ENCODE measurements at regions not wholly inside any gene's neighbourhood (a gene's known extent, or its start where the extent isn't known, plus 50 kb on each side); places are given as distances from the start of the nearest gene placed in this dataset.

GRCh38 chr6:144696610-144697368, 411.7 kb downstream of the UTRN start:
- no peak for DNase-seq
- Histone ChIP-seq H3K36me3 (no peaks in the 10 kb centered on the region), H3K27ac (peak overlapping the region; percentile 4), H3K27me3 (no peaks in the 10 kb centered on the region), H3K9me3 (no peaks in the 10 kb centered on the region), H3K4me1 (no peaks in the 10 kb centered on the region), H3K9ac (ENCODE audit: low read depth in 2 of 2, low read length in 2 of 2) (no peak overlapping the region), H3K4me3 (no peak overlapping the region)
- intact Hi-C loops (cut with DNase I): no loop called here
- no peak for TF ChIP-seq CTCF (IDR thresholded peaks at IDR 0.05)

GRCh38 chr6:144697369-144697760, 412.2 kb downstream of the UTRN start:
- Histone ChIP-seq H3K4me1 (no peaks in the 10 kb centered on the region), H3K9ac (ENCODE audit: low read depth in 2 of 2, low read length in 2 of 2) (no peak overlapping the region), H3K4me3 (no peak overlapping the region), H3K36me3 (no peaks in the 10 kb centered on the region), H3K27ac (no peak overlapping the region), H3K27me3 (no peaks in the 10 kb centered on the region), H3K9me3 (no peaks in the 10 kb centered on the region)
- intact Hi-C loops (cut with DNase I): no loop called here
- no peak for TF ChIP-seq CTCF (IDR thresholded peaks at IDR 0.05)
- DNase-seq: no peak

GRCh38 chr6:144697801-144698200, 412.7 kb downstream of the UTRN start:
- Histone ChIP-seq H3K27ac (no peak overlapping the region), H3K9me3 (no peaks in the 10 kb centered on the region), H3K36me3 (no peaks in the 10 kb centered on the region), H3K27me3 (no peaks in the 10 kb centered on the region), H3K4me3 (no peak overlapping the region), H3K9ac (ENCODE audit: low read depth in 2 of 2, low read length in 2 of 2) (no peak overlapping the region), H3K4me1 (no peaks in the 10 kb centered on the region)
- TF ChIP-seq CTCF (IDR thresholded peaks at IDR 0.05): no peak
- intact Hi-C loops (cut with DNase I): no loop called here
- DNase-seq: no peak

DNA sequence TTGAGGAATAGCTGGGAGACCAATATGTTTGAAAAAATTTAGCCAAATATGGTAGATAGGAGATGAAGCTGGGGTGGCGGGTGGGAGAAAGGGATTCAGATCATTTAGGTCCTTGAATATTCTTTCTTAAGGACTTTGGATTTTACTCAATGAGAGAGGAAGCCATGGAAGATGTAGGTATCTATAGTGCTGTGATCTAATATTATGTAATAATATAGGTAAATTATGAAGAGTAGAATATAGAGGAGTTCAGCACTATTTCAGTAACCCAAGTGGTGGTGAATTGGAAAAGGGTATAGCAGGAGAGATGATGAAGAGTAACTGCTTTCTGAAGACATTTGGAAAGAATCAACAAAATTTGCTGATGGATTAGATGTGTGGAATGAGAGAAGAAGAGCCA, 417.6 kb downstream of the UTRN start:
- Histone ChIP-seq H3K9me3 (no peaks in the 10 kb centered on the region), H3K4me1 (no peaks in the 10 kb centered on the region), H3K27me3 (no peaks in the 10 kb centered on the region), H3K36me3 (no peaks in the 10 kb centered on the region), H3K27ac (no peak overlapping the region), H3K9ac (ENCODE audit: low read depth in 2 of 2, low read length in 2 of 2) (no peak overlapping the region), H3K4me3 (no peak overlapping the region)
- intact Hi-C loops (cut with DNase I): no loop called here
- no peak for DNase-seq
- TF ChIP-seq CTCF (IDR thresholded peaks at IDR 0.05): no peak

GRCh38 chr6:144710207-144710606, 425.1 kb downstream of the UTRN start:
- intact Hi-C loops (cut with DNase I): no loop called here
- no peak overlapping the region for H3K9ac ChIP-seq (ENCODE audit: low read depth in 2 of 2, low read length in 2 of 2)
- no peak for TF ChIP-seq CTCF (IDR thresholded peaks at IDR 0.05)
- H3K9me3 ChIP-seq: no peaks in the 10 kb centered on the region
- no peaks in the 10 kb centered on the region for H3K4me1 ChIP-seq
- no peak overlapping the region for H3K27ac ChIP-seq
- no peaks in the 10 kb centered on the region for H3K36me3 ChIP-seq
- H3K4me3 ChIP-seq: no peak overlapping the region
- no peak for DNase-seq
- no peaks in the 10 kb centered on the region for H3K27me3 ChIP-seq
